GM08714 (cell line): ENCODE measurements at regions not wholly inside any gene's neighbourhood (a gene's known extent, or its start where the extent isn't known, plus 50 kb on each side); places are given as distances from the start of the nearest gene placed in this dataset.

Experiments used
- H3K4me3 ChIP-seq: fragments of 200-500 bp; sonication (Bioruptor generic); 2 replicates; pipeline ENCODE4 v1.5.1; 2014; ENCODE audit warnings: mild to moderate bottlenecking, low read length, inconsistent platforms
- ZNF274 ChIP-seq: IDR thresholded peaks from 2 replicates; pipeline ENCODE4 v1.6.1; 2012; ENCODE audit warnings: mild to moderate bottlenecking, low read depth, low read length

DNA sequence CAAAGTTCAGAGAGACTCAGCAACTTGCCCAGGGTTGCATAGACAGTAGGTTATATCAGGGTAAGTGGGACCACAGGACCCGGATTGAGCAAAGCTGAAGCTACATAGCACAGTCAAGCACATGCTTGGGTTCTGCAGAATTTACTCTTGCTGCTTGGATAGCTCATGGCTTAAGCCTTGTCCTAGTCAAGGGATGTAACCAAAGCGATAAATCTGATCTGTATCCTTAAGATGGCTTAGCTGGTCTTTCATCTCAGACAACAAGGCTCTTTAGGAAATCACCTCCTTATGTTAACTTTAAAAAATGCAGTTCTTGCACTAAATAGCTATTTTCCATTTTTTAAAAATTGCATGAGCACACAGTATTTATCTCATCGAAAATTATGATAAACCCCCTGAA, 158.5 kb downstream of the LPIN1 start:
- no peak overlapping the region for H3K4me3 ChIP-seq
- no peak for TF ChIP-seq ZNF274

- no peak for TF ChIP-seq ZNF274
- no peak overlapping the region for H3K4me3 ChIP-seq
Measured at GRCh38 chr2:11907190-11907589, 160.8 kb downstream of the LPIN1 start.

DNA sequence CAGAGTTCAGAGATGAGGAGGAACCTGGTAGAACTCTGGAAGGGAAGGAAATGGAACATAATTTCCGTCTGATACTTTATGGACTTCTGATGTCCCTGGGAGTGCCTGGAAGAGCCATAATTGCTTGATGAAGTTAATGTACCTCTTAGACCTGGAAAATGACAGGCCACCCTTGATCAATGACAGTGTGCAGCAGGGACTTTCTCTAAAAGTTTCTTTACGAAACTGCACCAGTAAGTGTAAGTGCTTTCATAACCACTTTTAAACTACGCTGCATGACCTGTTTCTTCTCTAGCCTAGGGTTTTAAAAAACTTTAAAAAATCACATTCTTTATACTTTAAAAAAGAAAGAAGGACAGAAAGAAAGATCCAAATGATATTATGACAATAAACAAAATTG, 164.5 kb downstream of the LPIN1 start:
- H3K4me3 ChIP-seq: no peak overlapping the region
- TF ChIP-seq ZNF274: no peak

GRCh38 chr2:11912980-11913379, 166.5 kb downstream of the LPIN1 start:
- no peak for TF ChIP-seq ZNF274
- H3K4me3 ChIP-seq: no peak overlapping the region

DNA sequence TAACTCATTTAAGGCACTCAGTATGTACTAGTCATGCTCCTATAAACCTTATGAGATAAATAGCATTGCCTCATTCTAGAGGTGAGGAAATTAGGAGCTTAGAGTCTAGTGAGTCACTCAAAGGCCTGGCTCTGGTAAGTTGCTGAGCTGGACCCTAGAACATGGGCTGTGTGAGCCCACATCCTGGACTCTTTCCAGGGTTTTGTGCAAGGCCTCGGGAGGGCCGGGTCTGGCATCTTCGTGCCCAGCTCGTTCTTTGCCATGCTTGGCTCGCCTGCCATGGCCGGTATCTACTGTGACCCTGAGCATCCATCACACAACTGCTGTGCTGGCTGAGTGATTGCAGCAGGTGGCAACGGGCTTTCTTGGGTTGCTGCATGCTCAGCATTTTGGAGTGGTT, 168.0 kb downstream of the LPIN1 start:
- TF ChIP-seq ZNF274: no peak
- no peak overlapping the region for H3K4me3 ChIP-seq

GRCh38 chr2:11915650-11916049, 169.2 kb downstream of the LPIN1 start:
- H3K4me3 ChIP-seq: no peak overlapping the region
- no peak for TF ChIP-seq ZNF274

GRCh38 chr2:11919953-11920352, 173.5 kb downstream of the LPIN1 start:
- H3K4me3 ChIP-seq: no peak overlapping the region
- TF ChIP-seq ZNF274: no peak

DNA sequence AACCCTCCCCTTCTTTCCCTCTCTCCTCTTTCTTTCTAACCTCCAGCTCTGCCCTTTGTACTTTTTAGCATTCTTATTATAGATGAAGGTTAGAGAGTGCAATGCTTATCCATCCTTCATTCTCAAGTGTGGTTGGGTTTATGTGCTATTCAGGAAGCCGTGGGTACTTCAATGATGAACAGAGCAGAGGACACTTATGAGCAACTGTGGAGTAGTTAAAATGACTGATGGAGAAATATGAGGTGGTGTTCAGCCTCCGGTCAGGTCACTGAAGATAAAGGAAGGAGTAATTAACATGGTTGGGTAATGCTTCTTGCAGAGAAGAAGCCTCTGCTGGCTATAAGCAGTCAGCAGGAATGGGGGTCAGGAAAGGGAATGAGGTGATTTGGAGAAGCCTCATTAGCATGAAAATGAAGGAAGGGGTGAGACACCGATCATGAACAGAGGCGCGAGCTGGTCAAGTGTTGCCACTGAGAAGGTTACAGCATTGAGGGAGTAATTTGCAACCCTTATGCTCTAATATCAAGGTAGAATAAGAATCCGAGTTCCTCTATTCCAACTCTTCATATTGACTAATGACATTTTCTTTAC, 174.7 kb downstream of the LPIN1 start:
- no peak overlapping the region for H3K4me3 ChIP-seq
- no peak for TF ChIP-seq ZNF274

- no peak overlapping the region for H3K4me3 ChIP-seq
- no peak for TF ChIP-seq ZNF274
Measured at GRCh38 chr2:11922294-11922693, 175.9 kb downstream of the LPIN1 start.

DNA sequence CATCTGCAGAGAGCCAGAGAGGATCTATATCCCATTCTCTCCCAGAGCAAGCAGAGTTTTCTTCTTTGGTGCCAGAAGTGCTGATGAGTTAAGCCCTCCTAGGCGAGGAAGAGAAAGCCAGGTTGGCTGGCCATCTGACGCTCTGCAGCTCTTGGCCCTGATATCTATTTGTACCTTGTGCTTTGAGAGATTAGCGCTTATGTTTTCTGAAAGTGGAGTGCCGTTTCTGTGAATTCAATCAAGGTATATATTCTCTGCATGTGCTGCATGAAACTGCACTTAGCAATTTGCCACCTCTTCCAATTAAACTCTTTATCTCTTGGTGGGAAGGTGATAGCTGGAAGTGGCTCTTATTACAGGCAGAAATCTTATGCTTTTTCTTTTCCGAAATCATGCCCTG, 177.5 kb downstream of the LPIN1 start:
- no peak overlapping the region for H3K4me3 ChIP-seq
- TF ChIP-seq ZNF274: no peak

DNA sequence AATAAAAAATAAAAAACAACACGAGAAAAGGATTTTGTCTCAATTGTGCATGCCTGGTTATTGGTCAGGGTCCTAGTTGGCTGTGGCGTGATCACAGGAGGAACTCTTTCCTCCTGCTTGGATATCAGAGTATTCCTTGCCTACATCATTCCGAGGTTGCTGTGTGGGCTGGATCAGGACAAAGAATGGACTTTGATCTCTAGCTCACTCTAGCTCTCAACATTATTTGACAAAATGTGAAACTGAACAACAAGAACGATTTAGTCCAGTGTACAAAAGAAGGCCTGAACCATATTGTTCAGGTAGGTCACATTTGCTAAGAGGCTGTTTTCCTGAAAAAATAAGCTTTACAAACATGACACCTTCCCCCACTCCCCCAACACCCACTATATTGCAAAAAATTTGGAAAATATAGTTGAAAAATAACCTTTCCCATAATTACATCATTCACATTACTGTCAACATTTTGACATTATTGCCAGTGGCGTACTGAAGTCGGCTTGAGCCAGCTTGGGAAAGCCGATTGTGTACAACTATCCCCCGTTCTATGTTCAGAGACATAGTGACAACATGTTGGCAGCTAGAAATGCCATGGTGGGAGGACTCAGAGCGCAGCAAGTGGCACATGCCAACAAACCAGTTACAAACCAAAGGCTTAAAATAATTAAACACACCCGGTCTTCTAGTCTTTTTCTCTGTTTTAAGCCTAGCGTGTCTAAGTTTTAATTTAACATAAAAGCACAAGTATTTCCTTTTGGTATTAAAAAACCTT, 179.0 kb downstream of the LPIN1 start:
- H3K4me3 ChIP-seq: no peak overlapping the region
- no peak for TF ChIP-seq ZNF274

- no peak for TF ChIP-seq ZNF274
- no peak overlapping the region for H3K4me3 ChIP-seq
Measured at GRCh38 chr2:11930211-11930761, 183.9 kb downstream of the LPIN1 start.

DNA sequence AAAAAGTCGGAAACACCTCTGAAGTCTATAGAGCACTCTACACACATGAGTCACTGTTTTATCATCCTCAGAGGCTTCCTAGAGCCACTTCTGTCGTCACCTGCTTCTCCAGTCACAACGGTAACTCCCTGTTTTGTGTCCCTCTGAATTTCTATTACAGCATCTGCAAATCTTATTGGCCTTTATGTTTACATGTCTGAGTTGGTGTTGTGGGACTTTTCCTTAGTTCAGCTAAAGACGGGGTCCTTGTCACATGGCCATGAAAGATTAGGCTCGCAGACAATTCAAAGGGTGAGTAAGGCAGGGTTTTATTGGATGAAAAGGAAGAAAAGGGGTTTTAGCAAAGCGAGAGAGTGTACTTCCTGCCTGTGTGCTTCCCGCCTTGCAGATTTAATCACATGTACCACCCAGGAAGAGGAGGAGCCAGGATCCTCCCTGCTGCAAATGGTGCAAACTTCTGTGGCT, 185.6 kb downstream of the LPIN1 start:
- no peak for TF ChIP-seq ZNF274
- H3K4me3 ChIP-seq: no peak overlapping the region

DNA sequence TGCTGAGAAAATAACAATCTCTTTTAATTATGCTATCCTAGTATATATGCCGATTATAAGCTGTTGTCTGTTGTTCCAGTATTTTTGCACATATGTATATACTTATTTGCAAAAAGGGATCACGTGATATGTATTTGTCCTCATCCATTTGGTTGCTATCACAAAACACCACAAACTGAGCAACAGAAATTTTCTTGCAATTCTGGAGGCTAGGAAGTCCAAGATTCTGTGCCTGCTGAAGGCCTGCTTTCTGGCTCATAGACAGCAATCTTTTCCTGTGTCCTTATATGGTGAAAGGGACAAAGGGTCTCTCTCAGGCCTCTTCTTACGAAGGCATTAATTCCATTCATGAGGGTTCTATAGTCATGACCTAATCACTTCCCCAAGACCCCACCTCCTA, 186.5 kb downstream of the LPIN1 start:
- TF ChIP-seq ZNF274: no peak
- no peak overlapping the region for H3K4me3 ChIP-seq

- TF ChIP-seq ZNF274: no peak
- no peak overlapping the region for H3K4me3 ChIP-seq
Measured at GRCh38 chr2:11933854-11934253, 187.4 kb downstream of the LPIN1 start.
